H9 (cell line): ENCODE measurements at regions not wholly inside any gene's neighbourhood (a gene's known extent, or its start where the extent isn't known, plus 50 kb on each side); places are given as distances from the start of the nearest gene placed in this dataset.

ENCODE experiments used
- DNase-seq: peaks from one replicate; pipeline ENCODE4 v3.0.0-alpha.2; 2017
- H2AFZ ChIP-seq: one replicate; pipeline ENCODE4 v1.6.1; 2013; ENCODE audit warnings: mild to moderate bottlenecking, low read length, control low read depth, moderate library complexity
- H2AK5ac ChIP-seq: 2 replicates; pipeline ENCODE4 v1.6.1; 2013; ENCODE audit warnings: low read length, control low read depth, mixed read lengths; ENCODE audit not compliant: insufficient read length
- H2BK120ac ChIP-seq: one replicate; pipeline ENCODE4 v1.6.1; 2013; ENCODE audit warnings: low read depth, mild to moderate bottlenecking, low read length, control low read depth, inconsistent platforms; ENCODE audit not compliant: poor library complexity, severe bottlenecking
- H2BK12ac ChIP-seq: 2 replicates; pipeline ENCODE4 v1.6.1; 2013; ENCODE audit warnings: low read length, control low read depth, mixed read lengths, low read depth; ENCODE audit not compliant: insufficient read length
- H2BK15ac ChIP-seq: 2 replicates; pipeline ENCODE4 v1.6.1; 2013; ENCODE audit warnings: low read depth, low read length, control low read depth
- H2BK20ac ChIP-seq: one replicate; pipeline ENCODE4 v1.6.1; 2013; ENCODE audit warnings: low read depth, mild to moderate bottlenecking, low read length, control low read depth, inconsistent platforms; ENCODE audit not compliant: poor library complexity, severe bottlenecking
- H2BK5ac ChIP-seq: 2 replicates; pipeline ENCODE4 v1.6.1; 2013; ENCODE audit warnings: low read length, control low read depth, mixed read lengths; ENCODE audit not compliant: insufficient read length
- H3K14ac ChIP-seq: 2 replicates; pipeline ENCODE4 v1.6.1; 2013; ENCODE audit warnings: low read length, control low read depth; ENCODE audit not compliant: insufficient read depth
- H3K18ac ChIP-seq: 2 replicates; pipeline ENCODE4 v1.6.1; 2013; ENCODE audit warnings: low read depth, mild to moderate bottlenecking, mixed read lengths, low read length, control low read depth; ENCODE audit not compliant: insufficient read length
- H3K23ac ChIP-seq: 2 replicates; pipeline ENCODE4 v1.6.1; 2013; ENCODE audit warnings: low read length, control low read depth, mixed read lengths, low read depth; ENCODE audit not compliant: insufficient read length
- H3K23me2 ChIP-seq: 2 replicates; pipeline ENCODE4 v1.6.1; 2013; ENCODE audit warnings: low read depth, mild to moderate bottlenecking, mixed read lengths, low read length, control low read depth; ENCODE audit not compliant: insufficient read length, poor library complexity, severe bottlenecking
- H3K27ac ChIP-seq: 2 replicates; pipeline ENCODE4 v1.5.1; 2013; ENCODE audit warnings: low read length, control low read depth, mixed read lengths, low read depth; ENCODE audit not compliant: insufficient read length
- H3K27me3 ChIP-seq: 2 replicates; pipeline ENCODE4 v1.6.1; 2013; ENCODE audit warnings: low read length, control low read depth, inconsistent platforms; ENCODE audit not compliant: insufficient read depth
- H3K4ac ChIP-seq: 2 replicates; pipeline ENCODE4 v1.6.1; 2013; ENCODE audit warnings: low read depth, mild to moderate bottlenecking, control low read depth, inconsistent platforms, low read length, moderate library complexity
- H3K4me1 ChIP-seq: 2 replicates; pipeline ENCODE4 v1.6.1; 2013; ENCODE audit warnings: low read length, control low read depth, inconsistent platforms; ENCODE audit not compliant: insufficient read depth
- H3K4me2 ChIP-seq: 2 replicates; pipeline ENCODE4 v1.6.1; 2013; ENCODE audit warnings: low read length, control low read depth, mixed read lengths; ENCODE audit not compliant: insufficient read length, insufficient read depth
- H3K56ac ChIP-seq: 2 replicates; pipeline ENCODE4 v1.6.1; 2013; ENCODE audit warnings: low read depth, mild to moderate bottlenecking, mixed read lengths, low read length, control low read depth; ENCODE audit not compliant: insufficient read length
- H3K79me1 ChIP-seq: 2 replicates; pipeline ENCODE4 v1.6.1; 2013; ENCODE audit warnings: low read depth, mild to moderate bottlenecking, moderate library complexity, low read length, control low read depth, inconsistent platforms; ENCODE audit not compliant: insufficient read depth, poor library complexity, severe bottlenecking
- H3K79me2 ChIP-seq: 2 replicates; pipeline ENCODE4 v1.6.1; 2013; ENCODE audit warnings: low read length, control low read depth, inconsistent platforms; ENCODE audit not compliant: insufficient read depth
- H3K9ac ChIP-seq: 2 replicates; pipeline ENCODE4 v1.6.1; 2013; ENCODE audit warnings: low read length, control low read depth, mixed read lengths; ENCODE audit not compliant: insufficient read length; ENCODE audit errors: extremely low read depth
- H3K9me3 ChIP-seq: one replicate; pipeline ENCODE4 v1.6.1; 2013; ENCODE audit warnings: low read depth, low read length, inconsistent platforms; ENCODE audit not compliant: control insufficient read depth
- H3T11ph ChIP-seq: one replicate; pipeline ENCODE4 v1.6.1; 2013; ENCODE audit warnings: mild to moderate bottlenecking, low read length, control low read depth, inconsistent platforms
- H4K20me1 ChIP-seq: one replicate; pipeline ENCODE4 v1.6.1; 2013; ENCODE audit not compliant: control insufficient read depth, insufficient read length, insufficient read depth
- H4K5ac ChIP-seq: 2 replicates; pipeline ENCODE4 v1.6.1; 2013; ENCODE audit warnings: low read depth, mild to moderate bottlenecking, mixed read lengths, low read length, control low read depth; ENCODE audit not compliant: insufficient read length
- H4K8ac ChIP-seq: replicated peaks from 2 replicates; pipeline ENCODE4 v1.6.1; 2013; ENCODE audit warnings: low read length, control low read depth, mixed read lengths, low read depth; ENCODE audit not compliant: insufficient read length
- H4K91ac ChIP-seq: 2 replicates; pipeline ENCODE4 v1.6.1; 2013; ENCODE audit warnings: low read depth, mild to moderate bottlenecking, moderate library complexity, mixed read lengths, low read length, control low read depth; ENCODE audit not compliant: insufficient read length
- H3K27ac Mint-ChIP-seq, 3 experiments: 2 replicates in 2 of 3; 3 replicates in 1 of 3; pipeline ENCODE4 v1.8.0; 2020 to 2021; ENCODE audit warnings: mixed read lengths in 3 of 3, mild to moderate bottlenecking in 1 of 3, moderate library complexity in 1 of 3
- H3K27me3 Mint-ChIP-seq: 2 replicates; pipeline ENCODE4 v1.8.0; 2021; ENCODE audit warnings: low read depth, mild to moderate bottlenecking, moderate library complexity, mixed read lengths
- H3K36me3 Mint-ChIP-seq, 3 experiments: 2 replicates in 2 of 3; 3 replicates in 1 of 3; pipeline ENCODE4 v1.8.0; 2020 to 2021; ENCODE audit warnings: low read depth in 3 of 3, mixed read lengths in 3 of 3; ENCODE audit not compliant: insufficient read depth in 1 of 3
- H3K4me1 Mint-ChIP-seq, 2 experiments: 2 replicates each; pipeline ENCODE4 v1.8.0; 2020; ENCODE audit warnings: mixed read lengths in 2 of 2
- H3K4me3 Mint-ChIP-seq, 2 experiments: 2 replicates in 1 of 2; 3 replicates in 1 of 2; pipeline ENCODE4 v1.8.0; 2020 to 2021; ENCODE audit warnings: mild to moderate bottlenecking in 2 of 2, mixed read lengths in 2 of 2, moderate library complexity in 1 of 2
- H3K9me3 Mint-ChIP-seq, 2 experiments: 2 replicates in 1 of 2; 3 replicates in 1 of 2; pipeline ENCODE4 v1.8.0; 2020; ENCODE audit warnings: mild to moderate bottlenecking in 2 of 2, mixed read lengths in 2 of 2, moderate library complexity in 1 of 2
- CTCF ChIP-seq: fragments of 200-600 bp; sonication (generic); conservative IDR thresholded peaks from 3 replicates; pipeline ENCODE4 v1.8.0; 2021; ENCODE audit warnings: antibody characterized with exemption, mild to moderate bottlenecking
- WGBS: extraction: QIAGEN DNeasy Blood & Tissue Kit; methylation state at CpG from one replicate; pipeline ENCODE4 v1.1.7; 2013; ENCODE audit warnings: missing lambda C conversion rate, low lambda C conversion rate, mixed read lengths; ENCODE audit not compliant: insufficient read length; ENCODE audit errors: extremely low coverage; 5-methylcytosine and 5-hydroxymethylcytosine counted together

- Histone ChIP-seq H3K27ac (no peak overlapping the region), H3K23me2 (no peaks in the 10 kb centered on the region), H2BK15ac (no peak overlapping the region), H4K91ac (no peak overlapping the region), H2BK5ac (no peak overlapping the region), H3K4me1 (no peaks in the 10 kb centered on the region), H3K23ac (no peak overlapping the region), H2BK20ac (no peak overlapping the region), H3K79me1 (no peaks in the 10 kb centered on the region), H3K9me3 (no peaks in the 10 kb centered on the region), H2AFZ (no peak overlapping the region), H4K20me1 (no peaks in the 10 kb centered on the region), H3K14ac (no peak overlapping the region), H4K8ac (no peak overlapping the region), H3K9ac (no peak overlapping the region), H3T11ph (no peak overlapping the region), H3K18ac (no peak overlapping the region), H4K5ac (no peak overlapping the region), H3K56ac (no peak overlapping the region), H3K4me2 (no peak overlapping the region), H2AK5ac (no peak overlapping the region), H2BK120ac (no peak overlapping the region), H3K27me3 (no peaks in the 10 kb centered on the region), H3K79me2 (no peaks in the 10 kb centered on the region), H2BK12ac (no peak overlapping the region), H3K4ac (no peak overlapping the region)
- DNase-seq = no peak
- no peaks in the 10 kb centered on the region for H3K36me3 Mint-ChIP-seq
- no peak overlapping the region for H3K27ac Mint-ChIP-seq
- no peak overlapping the region for H3K4me3 Mint-ChIP-seq
- no peak for TF ChIP-seq CTCF
- peaks cover 6% of the 10 kb centered on the region in 2 experiments for H3K4me1 Mint-ChIP-seq
- H3K27me3 Mint-ChIP-seq = no peaks in the 10 kb centered on the region
- no peaks in the 10 kb centered on the region for H3K9me3 Mint-ChIP-seq
- whole genome bisulfite sequencing = no CpG with 5 or more reads among the region's 1 CpG
These were observed 455.0 kb upstream of the KLHL29 start for GRCh38 chr2:22929998-22930397.
